Smooth muscle cell (in vitro differentiated cells): ENCODE measurements at regions not wholly inside any gene's neighbourhood (a gene's known extent, or its start where the extent isn't known, plus 50 kb on each side); places are given as distances from the start of the nearest gene placed in this dataset.

Experiments used
- DNase-seq: peaks from one replicate; lab custom pipeline; 2025; ENCODE audit not compliant: unreplicated experiment; lab: John Stamatoyannopoulos, UW
- H2AFZ ChIP-seq: fragments of 200-600 bp; sonication (generic); 2 replicates; pipeline ENCODE4 v1.6.0; 2016; ENCODE audit warnings: antibody characterized with exemption, low read depth, mild to moderate bottlenecking
- H3F3A ChIP-seq: fragments of 200-600 bp; sonication (generic); 2 replicates; pipeline ENCODE4 v1.6.0; 2017; ENCODE audit warnings: antibody characterized with exemption, low read depth
- H3K27ac ChIP-seq: fragments of 200-600 bp; sonication (generic); 2 replicates; pipeline ENCODE4 v1.5.1; 2016; ENCODE audit warnings: low read depth, mild to moderate bottlenecking
- H3K27me3 ChIP-seq: fragments of 200-600 bp; sonication (generic); 2 replicates; pipeline ENCODE4 v1.6.1; 2016; ENCODE audit warnings: low read depth, mild to moderate bottlenecking
- H3K36me3 ChIP-seq: fragments of 200-600 bp; sonication (generic); 2 replicates; pipeline ENCODE4 v1.5.1; 2016; ENCODE audit warnings: low read depth
- H3K4me1 ChIP-seq: fragments of 200-600 bp; sonication (generic); 2 replicates; pipeline ENCODE4 v1.5.1; 2016; ENCODE audit warnings: low read depth
- H3K4me2 ChIP-seq: fragments of 200-600 bp; sonication (generic); 2 replicates; pipeline ENCODE4 v1.6.0; 2016; ENCODE audit warnings: mild to moderate bottlenecking
- H3K4me3 ChIP-seq: fragments of 200-600 bp; sonication (generic); 2 replicates; pipeline ENCODE4 v1.5.1; 2016; ENCODE audit warnings: mild to moderate bottlenecking
- H3K79me2 ChIP-seq: fragments of 200-600 bp; sonication (generic); 2 replicates; pipeline ENCODE4 v1.6.0; 2016; ENCODE audit warnings: low read depth, mild to moderate bottlenecking
- H3K9ac ChIP-seq: fragments of 200-600 bp; sonication (generic); 2 replicates; pipeline ENCODE4 v1.6.0; 2016; ENCODE audit warnings: low read depth
- H3K9me3 ChIP-seq: fragments of 200-600 bp; sonication (generic); replicated peaks from 2 replicates; pipeline ENCODE4 v1.5.1; 2016; ENCODE audit warnings: low read depth
- H4K20me1 ChIP-seq: fragments of 200-600 bp; sonication (generic); 2 replicates; pipeline ENCODE4 v1.6.0; 2016; ENCODE audit warnings: low read depth
- CTCF ChIP-seq: fragments of 200-600 bp; sonication (generic); IDR thresholded peaks from 2 replicates; pipeline ENCODE4 v1.5.1; 2017; ENCODE audit warnings: borderline replicate concordance, mild to moderate bottlenecking, antibody characterized with exemption; ENCODE audit not compliant: insufficient read depth, poor library complexity, severe bottlenecking
- WGBS: methylation state at CpG from one replicate; pipeline ENCODE4 v1.1.7; 2016; ENCODE audit warnings: low lambda C conversion rate; 5-methylcytosine and 5-hydroxymethylcytosine counted together

GRCh38 chr11:39247570-39248137 is 2211.8 kb downstream of the LRRC4C start:
- 89% methylated on average over 1 of the region's 1 CpG for WGBS
- H3K79me2 ChIP-seq, result no peaks in the 10 kb centered on the region

GRCh38 chr11:39239553-39239952 is 2219.9 kb downstream of the LRRC4C start:
- no peak for TF ChIP-seq CTCF
- no peaks in the 10 kb centered on the region for H3K27me3 ChIP-seq
- no peaks in the 10 kb centered on the region for H3K4me1 ChIP-seq
- no peak overlapping the region for H3K4me2 ChIP-seq
- no peaks in the 10 kb centered on the region for H3K79me2 ChIP-seq
- H3K9ac ChIP-seq, result no peak overlapping the region
- no peak for DNase-seq
- H3K9me3 ChIP-seq, result no peaks in the 10 kb centered on the region
- H4K20me1 ChIP-seq, result no peaks in the 10 kb centered on the region
- no peaks in the 10 kb centered on the region for H3F3A ChIP-seq
- 78% methylated on average over 3 of the region's 3 CpGs for WGBS
- H3K27ac ChIP-seq, result no peak overlapping the region
- no peaks in the 10 kb centered on the region for H3K36me3 ChIP-seq
- no peak overlapping the region for H2AFZ ChIP-seq
- no peak overlapping the region for H3K4me3 ChIP-seq

More at GRCh38 chr11:39247570-39248137, 2211.8 kb downstream of the LRRC4C start:
- H3K9me3 ChIP-seq, result no peaks in the 10 kb centered on the region
- H4K20me1 ChIP-seq, result no peaks in the 10 kb centered on the region
- H3K4me1 ChIP-seq, result no peaks in the 10 kb centered on the region
- H3K27me3 ChIP-seq, result no peaks in the 10 kb centered on the region
- no peak overlapping the region for H3K4me2 ChIP-seq
- no peak for DNase-seq
- no peaks in the 10 kb centered on the region for H3K36me3 ChIP-seq
- no peak overlapping the region for H3K9ac ChIP-seq
- TF ChIP-seq CTCF, result no peak
- H3K4me3 ChIP-seq, result no peak overlapping the region
- H3K27ac ChIP-seq, result no peak overlapping the region
- H2AFZ ChIP-seq, result no peak overlapping the region
- no peaks in the 10 kb centered on the region for H3F3A ChIP-seq

- Histone ChIP-seq H3K79me2 (no peaks in the 10 kb centered on the region), H3K36me3 (no peaks in the 10 kb centered on the region), H3K9ac (no peak overlapping the region), H3K9me3 (no peaks in the 10 kb centered on the region), H2AFZ (peak overlapping the region; percentile 43), H3K27ac (no peak overlapping the region), H3F3A (no peaks in the 10 kb centered on the region), H4K20me1 (no peaks in the 10 kb centered on the region), H3K4me2 (no peak overlapping the region), H3K4me1 (no peaks in the 10 kb centered on the region), H3K4me3 (no peak overlapping the region), H3K27me3 (no peaks in the 10 kb centered on the region)
- no peak for DNase-seq
- TF ChIP-seq CTCF, result no peak
- whole genome bisulfite sequencing, result 81% methylated on average over 1 of the region's 1 CpG
These were observed 2222.5 kb downstream of the LRRC4C start for GRCh38 chr11:39236916-39237315.

- Histone ChIP-seq H3K79me2 (no peaks in the 10 kb centered on the region), H3K4me2 (no peak overlapping the region), H2AFZ (no peak overlapping the region), H3K9me3 (no peaks in the 10 kb centered on the region), H3K27ac (no peak overlapping the region), H3K9ac (no peak overlapping the region), H3K4me1 (no peaks in the 10 kb centered on the region), H4K20me1 (no peaks in the 10 kb centered on the region), H3K4me3 (no peak overlapping the region), H3K36me3 (no peaks in the 10 kb centered on the region), H3K27me3 (no peaks in the 10 kb centered on the region), H3F3A (no peaks in the 10 kb centered on the region)
- WGBS, result 89% methylated on average over 3 of the region's 3 CpGs
- no peak for DNase-seq
- TF ChIP-seq CTCF, result no peak
These were observed 2237.8 kb downstream of the LRRC4C start for GRCh38 chr11:39221550-39222138.
